KMS-11 (cell line): ENCODE measurements at regions not wholly inside any gene's neighbourhood (a gene's known extent, or its start where the extent isn't known, plus 50 kb on each side); places are given as distances from the start of the nearest gene placed in this dataset.
"Not testable (repeated sequence)": the region's sequence is repeated elsewhere in the genome, so short reads cannot be mapped to it uniquely, and the experiment has no call there.

ENCODE experiments used
- H2AFZ ChIP-seq: fragments of 200-600 bp; sonication (generic); 2 replicates; pipeline ENCODE4 v1.6.1; 2016; ENCODE audit warnings: antibody characterized with exemption, mixed run types, low read depth
- H3K27ac ChIP-seq: fragments of 200-600 bp; sonication (generic); 2 replicates; pipeline ENCODE4 v1.6.1; 2016; ENCODE audit warnings: mild to moderate bottlenecking, mixed run types
- H3K27me3 ChIP-seq: fragments of 200-600 bp; sonication (generic); 2 replicates; pipeline ENCODE4 v1.6.1; 2017; ENCODE audit warnings: mild to moderate bottlenecking, low read depth, mixed run types, moderate library complexity; ENCODE audit not compliant: insufficient read depth
- H3K36me3 ChIP-seq: fragments of 200-600 bp; sonication (generic); 2 replicates; pipeline ENCODE4 v1.6.1; 2017; ENCODE audit warnings: mild to moderate bottlenecking, mixed run types; ENCODE audit not compliant: insufficient read depth
- H3K4me1 ChIP-seq: fragments of 200-600 bp; sonication (generic); 2 replicates; pipeline ENCODE4 v1.6.1; 2016; ENCODE audit warnings: mild to moderate bottlenecking, low read depth, mixed run types; ENCODE audit not compliant: poor library complexity, severe bottlenecking
- H3K4me2 ChIP-seq: fragments of 200-600 bp; sonication (generic); 2 replicates; pipeline ENCODE4 v1.7.0; 2016; ENCODE audit warnings: mild to moderate bottlenecking, mixed run types
- H3K4me3 ChIP-seq: fragments of 200-600 bp; sonication (generic); IDR thresholded peaks from 2 replicates; pipeline ENCODE4 v1.6.1; 2017; ENCODE audit warnings: low read depth, low read length, mixed read lengths; ENCODE audit not compliant: insufficient read depth
- H3K79me2 ChIP-seq: fragments of 200-600 bp; sonication (generic); 2 replicates; pipeline ENCODE4 v1.6.1; 2016; ENCODE audit warnings: low read depth, mixed run types; ENCODE audit not compliant: insufficient read depth
- H3K9ac ChIP-seq: fragments of 200-600 bp; sonication (generic); 2 replicates; pipeline ENCODE4 v1.6.1; 2016; ENCODE audit warnings: mild to moderate bottlenecking, mixed run types
- H4K20me1 ChIP-seq: fragments of 200-600 bp; sonication (generic); 2 replicates; pipeline ENCODE4 v1.6.1; 2016; ENCODE audit warnings: mild to moderate bottlenecking, mixed run types; ENCODE audit not compliant: insufficient read depth
- CTCF ChIP-seq: fragments of 200-600 bp; sonication (generic); conservative IDR thresholded peaks from 2 replicates; pipeline ENCODE4 v1.6.1; 2017; ENCODE audit warnings: low read depth, mild to moderate bottlenecking, antibody characterized with exemption, low read length, moderate library complexity, mixed read lengths

- Histone ChIP-seq H3K9ac (no peak overlapping the region), H3K4me2 (no peak overlapping the region), H3K36me3 (no peaks in the 10 kb centered on the region), H3K4me3 (no peak overlapping the region), H3K4me1 (no peaks in the 10 kb centered on the region), H3K27ac (no peak overlapping the region), H3K27me3 (no peaks in the 10 kb centered on the region), H2AFZ (no peak overlapping the region), H4K20me1 (no peaks in the 10 kb centered on the region), H3K79me2 (no peaks in the 10 kb centered on the region)
- no peak for TF ChIP-seq CTCF
Observed at GRCh38 chr6:115511771-115512170, 548.9 kb downstream of the FRK start.

GRCh38 chr6:115502432-115502831, 558.3 kb downstream of the FRK start:
- H3K27ac ChIP-seq, H3K4me2 ChIP-seq, H2AFZ ChIP-seq, H3K27me3 ChIP-seq, H3K9ac ChIP-seq, H3K4me3 ChIP-seq, H3K79me2 ChIP-seq, H4K20me1 ChIP-seq, H3K36me3 ChIP-seq, H3K4me1 ChIP-seq: not testable (repeated sequence)

- Histone ChIP-seq H3K27ac (no peak overlapping the region), H3K79me2 (no peaks in the 10 kb centered on the region), H3K4me2 (no peak overlapping the region), H3K4me3 (no peak overlapping the region), H3K36me3 (no peaks in the 10 kb centered on the region), H4K20me1 (no peaks in the 10 kb centered on the region), H3K27me3 (no peaks in the 10 kb centered on the region), H3K9ac (no peak overlapping the region), H2AFZ (no peak overlapping the region), H3K4me1 (no peaks in the 10 kb centered on the region)
- TF ChIP-seq CTCF, result no peak
Observed at GRCh38 chr6:115495184-115495583, 565.5 kb downstream of the FRK start.

- no peak for TF ChIP-seq CTCF
- Histone ChIP-seq H3K4me1 (no peaks in the 10 kb centered on the region), H3K79me2 (no peaks in the 10 kb centered on the region), H2AFZ (no peak overlapping the region), H3K4me2 (no peak overlapping the region), H3K27ac (no peak overlapping the region), H3K9ac (no peak overlapping the region), H3K27me3 (no peaks in the 10 kb centered on the region), H3K4me3 (no peak overlapping the region), H3K36me3 (no peaks in the 10 kb centered on the region), H4K20me1 (no peaks in the 10 kb centered on the region)
Observed at GRCh38 chr6:115487331-115487730, 573.4 kb downstream of the FRK start.

GRCh38 chr6:115485400-115485799, 575.3 kb downstream of the FRK start:
- Histone ChIP-seq H3K36me3 (no peaks in the 10 kb centered on the region), H2AFZ (no peak overlapping the region), H3K27ac (no peak overlapping the region), H3K4me3 (no peak overlapping the region), H3K79me2 (no peaks in the 10 kb centered on the region), H3K9ac (no peak overlapping the region), H3K4me1 (no peaks in the 10 kb centered on the region), H4K20me1 (no peaks in the 10 kb centered on the region), H3K27me3 (no peaks in the 10 kb centered on the region), H3K4me2 (no peak overlapping the region)
- no peak for TF ChIP-seq CTCF

- H3K27me3 ChIP-seq, H3K79me2 ChIP-seq: not testable (repeated sequence)
Observed at GRCh38 chr6:115480543-115480942, 580.1 kb downstream of the FRK start.

More at GRCh38 chr6:115480543-115480942, 580.1 kb downstream of the FRK start:
- H4K20me1 ChIP-seq, H3K4me3 ChIP-seq, H3K36me3 ChIP-seq, H3K4me2 ChIP-seq, H3K27ac ChIP-seq, H2AFZ ChIP-seq, H3K9ac ChIP-seq, H3K4me1 ChIP-seq: not testable (repeated sequence)
